ENCODE measurements at regions not wholly inside any gene's neighbourhood (a gene's known extent, or its start where the extent isn't known, plus 50 kb on each side); places are given as distances from the start of the nearest gene placed in this dataset.
"Not testable (repeated sequence)": the region's sequence is repeated elsewhere in the genome, so short reads cannot be mapped to it uniquely, and the experiment has no call there.

GRCh38 chr4:143819029-143819428 lies 86.3 kb downstream of the GYPE start:
- DNase-seq = no peak

GRCh38 chr4:143817866-143818265 lies 87.5 kb downstream of the GYPE start:
- not testable (repeated sequence) for DNase-seq

- not testable (repeated sequence) for DNase-seq
Observed at GRCh38 chr4:143815375-143815774, 90.0 kb downstream of the GYPE start.

GRCh38 chr4:143813431-143814154 lies 91.8 kb downstream of the GYPE start:
- DNase-seq = not testable (repeated sequence)

GRCh38 chr4:143791693-143792092 lies 91.2 kb upstream of the FREM3 start:
- DNase-seq = not testable (repeated sequence)

- DNase-seq = not testable (repeated sequence)
Observed at GRCh38 chr4:143790425-143790824, 90.0 kb upstream of the FREM3 start.

GRCh38 chr4:143789618-143790017 lies 89.1 kb upstream of the FREM3 start:
- not testable (repeated sequence) for DNase-seq

GRCh38 chr4:143784567-143784966 lies 84.1 kb upstream of the FREM3 start:
- no peak for DNase-seq

GRCh38 chr4:143782521-143782920 lies 82.0 kb upstream of the FREM3 start:
- DNase-seq = no peak

GRCh38 chr4:143773998-143774895 lies 73.8 kb upstream of the FREM3 start:
- DNase-seq = peak; percentile 6

GRCh38 chr4:143771269-143771668 lies 70.8 kb upstream of the FREM3 start:
- DNase-seq = no peak

- no peak for DNase-seq
Observed at GRCh38 chr4:143768007-143768591, 67.6 kb upstream of the FREM3 start.

- no peak for DNase-seq
Observed at GRCh38 chr4:143763587-143763986, 63.1 kb upstream of the FREM3 start.

- DNase-seq = no peak
Observed at GRCh38 chr4:143762511-143762910, 62.0 kb upstream of the FREM3 start.
